B cell (primary cell): ENCODE measurements at regions not wholly inside any gene's neighbourhood (a gene's known extent, or its start where the extent isn't known, plus 50 kb on each side); places are given as distances from the start of the nearest gene placed in this dataset.

ENCODE experiments used
- EZH2 ChIP-seq: IDR thresholded peaks from 2 replicates; pipeline ENCODE4 v1.6.1; 2012; ENCODE audit warnings: borderline replicate concordance, low read depth, mild to moderate bottlenecking, moderate library complexity, low read length; ENCODE audit not compliant: insufficient read depth, poor library complexity, severe bottlenecking
- TF ChIP-seq, protein P1 (sequence below): fragments of 200-600 bp; IDR thresholded peaks from one replicate; pipeline ENCODE4 v1.8.0; 2022; ENCODE audit warnings: antibody characterized with exemption, mild to moderate bottlenecking

- TF ChIP-seq EZH2 = no peak
- TF ChIP-seq, protein P1, sequence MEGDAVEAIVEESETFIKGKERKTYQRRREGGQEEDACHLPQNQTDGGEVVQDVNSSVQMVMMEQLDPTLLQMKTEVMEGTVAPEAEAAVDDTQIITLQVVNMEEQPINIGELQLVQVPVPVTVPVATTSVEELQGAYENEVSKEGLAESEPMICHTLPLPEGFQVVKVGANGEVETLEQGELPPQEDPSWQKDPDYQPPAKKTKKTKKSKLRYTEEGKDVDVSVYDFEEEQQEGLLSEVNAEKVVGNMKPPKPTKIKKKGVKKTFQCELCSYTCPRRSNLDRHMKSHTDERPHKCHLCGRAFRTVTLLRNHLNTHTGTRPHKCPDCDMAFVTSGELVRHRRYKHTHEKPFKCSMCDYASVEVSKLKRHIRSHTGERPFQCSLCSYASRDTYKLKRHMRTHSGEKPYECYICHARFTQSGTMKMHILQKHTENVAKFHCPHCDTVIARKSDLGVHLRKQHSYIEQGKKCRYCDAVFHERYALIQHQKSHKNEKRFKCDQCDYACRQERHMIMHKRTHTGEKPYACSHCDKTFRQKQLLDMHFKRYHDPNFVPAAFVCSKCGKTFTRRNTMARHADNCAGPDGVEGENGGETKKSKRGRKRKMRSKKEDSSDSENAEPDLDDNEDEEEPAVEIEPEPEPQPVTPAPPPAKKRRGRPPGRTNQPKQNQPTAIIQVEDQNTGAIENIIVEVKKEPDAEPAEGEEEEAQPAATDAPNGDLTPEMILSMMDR = no peak
Measured at GRCh38 chr7:94182066-94182465, 177.9 kb upstream of the BET1 start.
